GM18868 (cell line): ENCODE measurements at regions not wholly inside any gene's neighbourhood (a gene's known extent, or its start where the extent isn't known, plus 50 kb on each side); places are given as distances from the start of the nearest gene placed in this dataset.

Source experiments
- ATAC-seq: cut with Tn5 transposase; IDR thresholded peaks from one replicate; pipeline ENCODE4 v1.9.1; 2021; ENCODE audit warnings: mild to moderate bottlenecking, moderate library complexity; ENCODE audit not compliant: unreplicated experiment

- ATAC-seq = no peak
These were observed 52.7 kb upstream of the PELI1 start for GRCh38 chr2:64196963-64197362.

DNA sequence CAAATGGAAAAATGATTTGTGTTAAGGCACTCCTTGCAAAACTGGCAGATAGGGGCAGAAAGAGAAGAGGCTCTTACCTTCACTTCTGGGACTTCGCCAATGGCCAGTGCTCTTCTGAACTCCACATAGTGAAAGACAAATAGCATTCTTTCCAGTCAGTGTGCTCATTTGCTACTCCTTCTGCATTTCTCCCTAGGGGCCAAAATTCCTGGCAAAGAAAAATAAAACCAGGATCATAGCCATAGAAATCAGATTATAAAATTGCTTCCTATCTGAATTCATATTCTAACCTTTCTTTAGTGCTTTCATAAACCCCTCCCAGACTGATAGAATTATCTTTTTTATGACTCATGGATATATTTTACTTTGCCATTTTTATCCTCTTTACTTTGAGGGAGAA, 56.9 kb upstream of the PELI1 start:
- ATAC-seq = no peak

GRCh38 chr2:64202206-64202845, 58.1 kb upstream of the PELI1 start:
- ATAC-seq = no peak

DNA sequence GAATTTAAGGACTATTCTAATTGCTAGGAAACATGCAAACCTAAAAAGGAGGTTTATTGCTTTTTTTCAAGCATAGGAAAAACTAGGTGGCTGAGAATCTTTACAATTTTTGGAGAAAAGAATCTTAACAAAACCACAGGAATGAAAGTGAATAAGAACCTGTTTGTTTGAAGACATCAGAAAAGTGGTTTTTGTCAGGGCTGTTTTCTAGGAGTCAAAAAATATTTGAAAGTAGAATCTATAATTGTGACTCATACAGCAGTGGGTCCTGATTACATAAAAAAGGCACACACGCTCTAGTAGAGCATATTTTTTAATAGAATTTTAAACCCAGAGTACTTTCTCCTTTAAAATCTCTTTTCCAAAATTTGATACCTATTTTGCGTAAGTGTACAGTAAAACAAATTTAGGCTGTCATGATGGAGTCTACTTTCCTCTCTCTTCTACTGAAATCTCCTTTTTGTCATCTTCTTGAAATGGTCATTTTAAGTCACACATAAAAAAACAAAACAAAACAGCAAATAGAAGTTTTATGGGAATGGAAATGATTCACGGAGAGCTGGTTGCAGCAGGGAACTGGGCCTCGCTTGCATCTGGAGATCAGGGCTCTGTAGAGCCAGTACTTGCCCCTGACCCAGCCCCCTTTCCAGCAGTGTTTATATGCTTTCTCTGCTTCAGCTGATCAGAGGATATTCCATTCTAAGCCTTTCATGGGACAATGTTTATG, 59.1 kb upstream of the PELI1 start:
- ATAC-seq = no peak

- ATAC-seq = peak; percentile 70
These were observed 59.8 kb upstream of the PELI1 start for GRCh38 chr2:64203858-64204632.

DNA sequence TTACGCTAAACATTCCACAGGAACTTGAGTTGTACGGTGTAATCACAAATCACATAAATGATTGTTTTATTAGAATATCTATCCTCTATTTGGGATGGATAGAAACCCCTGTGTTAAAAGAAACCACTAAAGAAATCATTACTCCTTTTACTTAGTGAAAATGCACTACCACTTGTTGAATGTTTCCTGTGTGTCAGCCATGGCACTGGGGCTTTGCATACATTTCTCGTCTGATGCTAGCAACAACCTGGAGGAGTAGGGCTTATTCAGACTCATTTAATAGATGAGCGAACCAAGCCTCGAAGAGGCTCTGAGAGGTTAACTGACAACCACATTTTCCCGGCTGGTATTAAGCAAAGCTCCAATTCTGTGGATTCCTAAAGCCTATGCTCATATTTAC, 60.5 kb upstream of the PELI1 start:
- no peak for ATAC-seq

- ATAC-seq = no peak
These were observed 61.2 kb upstream of the PELI1 start for GRCh38 chr2:64205415-64205814.

- ATAC-seq = peak; percentile 38
These were observed 63.4 kb upstream of the PELI1 start for GRCh38 chr2:64207573-64207972.

DNA sequence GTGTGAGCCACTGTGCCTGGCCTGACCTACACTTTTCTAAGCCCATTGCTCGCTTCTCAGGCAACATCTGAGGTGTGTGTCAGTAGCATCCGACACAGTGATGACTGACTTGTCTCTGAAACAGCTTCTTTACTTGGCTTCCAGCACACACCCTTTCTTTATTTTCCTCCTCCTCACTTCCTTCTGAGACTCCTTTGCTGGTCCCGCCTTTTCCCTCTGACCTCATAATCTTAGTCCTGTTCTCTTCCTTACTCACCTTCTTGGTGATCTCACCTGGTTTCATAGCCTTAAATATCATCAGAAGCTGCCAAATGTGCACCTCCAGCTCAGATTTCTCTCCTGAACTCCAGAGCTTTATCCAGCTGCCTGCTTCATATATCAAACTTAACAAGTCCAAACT, 66.6 kb upstream of the PELI1 start:
- no peak for ATAC-seq

- ATAC-seq = no peak
These were observed 67.2 kb upstream of the PELI1 start for GRCh38 chr2:64211276-64211921.

GRCh38 chr2:64212346-64212745, 68.1 kb upstream of the PELI1 start:
- no peak for ATAC-seq

- peak; percentile 37 for ATAC-seq
These were observed 68.6 kb upstream of the PELI1 start for GRCh38 chr2:64212801-64213321.

- peak; percentile 48 for ATAC-seq
These were observed 69.5 kb upstream of the PELI1 start for GRCh38 chr2:64213532-64214275.

- peak; percentile 67 for ATAC-seq
These were observed 70.3 kb upstream of the PELI1 start for GRCh38 chr2:64214281-64215115.

DNA sequence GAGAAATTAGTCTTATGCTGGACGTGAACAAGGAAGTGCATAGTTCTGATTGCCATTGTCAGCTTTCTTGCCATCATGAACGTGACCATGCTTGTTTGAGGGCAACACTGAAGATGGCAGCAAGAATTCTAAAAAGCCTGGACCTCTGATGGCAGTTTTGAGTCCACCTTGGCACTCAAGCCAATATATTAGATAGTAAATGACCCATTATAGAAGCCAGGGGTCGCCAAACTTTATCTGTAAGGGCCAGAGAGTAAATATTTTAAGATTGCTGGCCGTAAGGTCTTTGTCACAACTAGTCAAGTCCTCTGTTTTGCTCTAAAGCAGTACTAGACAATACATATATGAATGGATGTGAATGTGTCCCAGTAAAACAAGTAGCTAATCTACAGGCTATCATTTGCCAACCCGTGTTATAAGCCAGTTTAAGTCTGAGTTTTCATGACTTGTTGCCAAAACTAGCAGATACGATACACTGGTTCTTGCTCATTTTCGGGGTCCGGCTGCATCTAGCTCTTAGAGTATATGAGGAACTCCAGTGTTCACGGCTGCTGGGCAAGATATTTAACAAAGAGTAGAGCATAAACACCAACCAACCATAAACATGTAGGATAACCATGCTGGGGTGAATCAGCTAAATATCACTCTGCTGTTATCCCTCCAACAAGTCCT, 73.1 kb upstream of the PELI1 start:
- ATAC-seq = no peak

GRCh38 chr2:64218137-64218802, 74.0 kb upstream of the PELI1 start:
- no peak for ATAC-seq

- no peak for ATAC-seq
These were observed 74.9 kb upstream of the PELI1 start for GRCh38 chr2:64219149-64219548.

GRCh38 chr2:64220265-64220664, 76.0 kb upstream of the PELI1 start:
- no peak for ATAC-seq
